NCI-H146 treated with DMSO at 0.1 percent for 48 hours (cell line): ENCODE measurements at regions not wholly inside any gene's neighbourhood (a gene's known extent, or its start where the extent isn't known, plus 50 kb on each side); places are given as distances from the start of the nearest gene placed in this dataset.

Source experiments
- DNase-seq: peaks from one replicate; lab custom pipeline; 2025; ENCODE audit not compliant: unreplicated experiment; lab: John Stamatoyannopoulos, UW

- DNase-seq, result no peak
Measured at GRCh38 chr11:70735976-70736375, 337.6 kb downstream of the CTTN start.

- DNase-seq, result no peak
Measured at GRCh38 chr11:70736461-70736860, 338.1 kb downstream of the CTTN start.

GRCh38 chr11:70736937-70737640, 338.8 kb downstream of the CTTN start:
- DNase-seq, result no peak

GRCh38 chr11:70737816-70738630, 339.7 kb downstream of the CTTN start:
- no peak for DNase-seq

GRCh38 chr11:70738661-70739060, 340.3 kb downstream of the CTTN start:
- DNase-seq, result no peak

GRCh38 chr11:70739091-70739490, 340.8 kb downstream of the CTTN start:
- no peak for DNase-seq

GRCh38 chr11:70739811-70740487, 341.6 kb downstream of the CTTN start:
- peak; percentile 24 for DNase-seq

- DNase-seq, result peak; percentile 9
Measured at GRCh38 chr11:70740488-70740851, 342.1 kb downstream of the CTTN start.

- no peak for DNase-seq
Measured at GRCh38 chr11:70741085-70741484, 342.8 kb downstream of the CTTN start.

GRCh38 chr11:70742553-70743291, 344.4 kb downstream of the CTTN start:
- peak; percentile 6 for DNase-seq

- DNase-seq, result no peak
Measured at GRCh38 chr11:70743329-70743728, 345.0 kb downstream of the CTTN start.

GRCh38 chr11:70743941-70744351, 345.6 kb downstream of the CTTN start:
- DNase-seq, result no peak

GRCh38 chr11:70744396-70745185, 346.3 kb downstream of the CTTN start:
- DNase-seq, result no peak

GRCh38 chr11:70745451-70745850, 347.1 kb downstream of the CTTN start:
- DNase-seq, result no peak

GRCh38 chr11:70745941-70746340, 347.6 kb downstream of the CTTN start:
- DNase-seq, result no peak

- no peak for DNase-seq
Measured at GRCh38 chr11:70746351-70746750, 348.0 kb downstream of the CTTN start.

- DNase-seq, result no peak
Measured at GRCh38 chr11:70747285-70747684, 349.0 kb downstream of the CTTN start.

GRCh38 chr11:70747921-70748320, 349.6 kb downstream of the CTTN start:
- no peak for DNase-seq

GRCh38 chr11:70751142-70751734, 352.9 kb downstream of the CTTN start:
- no peak for DNase-seq
